Peyer's patch (tissue), 4 donors: ENCODE measurements at regions not wholly inside any gene's neighbourhood (a gene's known extent, or its start where the extent isn't known, plus 50 kb on each side); places are given as distances from the start of the nearest gene placed in this dataset.

ENCODE experiments used
- DNase-seq, 3 donors: peaks; one replicate each; pipeline ENCODE4 v3.0.0-alpha.2; 2017 to 2019
- H3K27ac ChIP-seq, 4 donors: fragments of 200-600 bp; sonication (generic); one replicate each; pipeline ENCODE4 v1.5.1; 2016 to 2019
- H3K27me3 ChIP-seq, 2 donors: fragments of 200-600 bp; sonication (generic); one replicate each; pipeline ENCODE4 v1.5.1; 2019
- H3K36me3 ChIP-seq, 3 donors: fragments of 200-600 bp; sonication (generic); one replicate each; pipeline ENCODE4 v1.5.1; 2016 to 2019
- H3K4me1 ChIP-seq, 4 donors: fragments of 200-600 bp; sonication (generic); one replicate each; pipeline ENCODE4 v1.5.1; 2016 to 2019
- H3K4me3 ChIP-seq, 4 donors: fragments of 200-600 bp; sonication (generic); 1 replicate in 3 of 4; 2 replicates in 1 of 4; pipeline ENCODE4 v1.5.1; 2016 to 2019; ENCODE audit warnings: mild to moderate bottlenecking in 1 of 4
- H3K9me3 ChIP-seq, 4 donors: fragments of 200-600 bp; sonication (generic); one replicate each; pipeline ENCODE4 v1.5.1; 2016 to 2019; ENCODE audit warnings: mild to moderate bottlenecking in 1 of 4
- CTCF ChIP-seq, 6 experiments: fragments of 450-650 bp in 4 of 6; fragments of 200-600 bp in 2 of 6; sonication (generic) in 1 of 6; IDR thresholded peaks; one replicate each; pipeline ENCODE4 v1.5.1; 2017 to 2019; ENCODE audit warnings: antibody characterized with exemption in 6 of 6, mild to moderate bottlenecking in 3 of 6, moderate library complexity in 1 of 6
- POLR2A ChIP-seq, 2 donors: fragments of 450-650 bp; IDR thresholded peaks; one replicate each; pipeline ENCODE4 v1.5.1; 2017; ENCODE audit warnings: antibody characterized with exemption in 2 of 2, mild to moderate bottlenecking in 2 of 2, moderate library complexity in 2 of 2

DNA sequence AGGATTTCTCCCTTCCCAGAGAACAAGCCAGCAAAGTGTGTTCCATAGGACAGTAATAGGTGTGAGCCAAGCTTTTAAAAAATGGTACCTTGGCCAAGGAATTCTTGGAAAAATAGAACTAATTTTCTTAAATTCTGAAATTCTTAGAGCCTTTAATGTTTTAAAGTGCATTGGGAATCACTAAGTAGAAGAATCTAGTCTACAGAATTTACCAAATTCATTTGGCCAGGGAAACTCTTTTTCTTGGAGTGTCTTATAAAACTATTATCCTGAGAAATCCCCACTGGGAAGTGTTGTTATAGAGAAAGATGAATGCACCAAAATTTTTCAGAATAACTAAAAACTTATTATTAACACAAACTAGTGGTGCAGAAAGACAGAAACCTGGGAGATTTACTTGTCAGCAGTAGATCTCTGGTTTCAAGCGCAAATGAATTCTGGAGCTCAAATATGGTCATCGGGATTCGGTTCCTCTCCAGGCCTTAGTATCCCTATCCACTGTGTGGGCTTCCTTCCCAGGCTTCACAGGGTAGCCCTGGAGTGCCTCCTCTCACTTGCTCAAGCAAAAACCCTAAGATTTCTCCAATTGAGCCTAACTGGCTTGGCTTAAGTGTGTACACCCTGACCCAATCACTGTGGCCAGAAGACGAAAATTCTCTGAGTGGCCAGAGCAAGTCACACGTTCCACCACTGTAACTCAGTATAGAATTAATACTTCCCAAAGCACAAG is 217.8 kb downstream of the CHD9NB start:
- Histone ChIP-seq H3K27ac (no peak overlapping the region), H3K36me3 (no peaks in the 10 kb centered on the region), H3K4me1 (no peaks in the 10 kb centered on the region), H3K4me3 (no peak overlapping the region), H3K9me3 (no peaks in the 10 kb centered on the region), H3K27me3 (no peaks in the 10 kb centered on the region)
- DNase-seq = no peak
- TF ChIP-seq POLR2A (IDR thresholded peaks at IDR 0.05) = no peak
- no peak for TF ChIP-seq CTCF (IDR thresholded peaks at IDR 0.05)

DNA sequence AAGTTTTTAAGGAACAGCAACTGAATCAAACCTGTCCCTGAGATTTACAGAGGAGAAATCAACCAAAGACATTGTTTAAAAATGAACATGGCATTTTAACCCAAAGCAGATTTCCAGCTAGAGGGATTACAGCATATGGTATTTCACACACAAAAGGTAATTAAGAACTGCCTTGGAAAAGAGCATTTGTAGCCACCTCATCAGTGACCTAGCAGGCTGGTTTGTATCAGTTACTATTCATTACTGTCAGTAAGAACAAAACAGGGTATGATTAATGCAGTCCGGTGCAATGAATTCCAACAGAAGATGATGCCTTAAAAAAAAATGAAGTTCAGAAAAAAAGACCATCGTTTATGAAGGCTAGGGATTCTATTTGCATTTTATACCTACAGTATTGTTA is 219.9 kb downstream of the CHD9NB start:
- H3K27me3 ChIP-seq = no peaks in the 10 kb centered on the region
- H3K27ac ChIP-seq = no peak overlapping the region
- H3K4me1 ChIP-seq = no peaks in the 10 kb centered on the region
- no peak for DNase-seq
- H3K9me3 ChIP-seq = no peaks in the 10 kb centered on the region
- H3K4me3 ChIP-seq = no peak overlapping the region
- TF ChIP-seq POLR2A (IDR thresholded peaks at IDR 0.05) = no peak
- TF ChIP-seq CTCF (IDR thresholded peaks at IDR 0.05) = no peak
- no peaks in the 10 kb centered on the region for H3K36me3 ChIP-seq

GRCh38 chr16:52827456-52827855 is 225.2 kb downstream of the CHD9NB start:
- Histone ChIP-seq H3K9me3 (no peaks in the 10 kb centered on the region), H3K4me3 (no peak overlapping the region), H3K27ac (no peak overlapping the region), H3K4me1 (no peaks in the 10 kb centered on the region), H3K36me3 (no peaks in the 10 kb centered on the region), H3K27me3 (no peaks in the 10 kb centered on the region)
- DNase-seq = no peak
- TF ChIP-seq CTCF (IDR thresholded peaks at IDR 0.05) (no peak), POLR2A (IDR thresholded peaks at IDR 0.05) (no peak)

GRCh38 chr16:52825892-52826291 is 226.8 kb downstream of the CHD9NB start:
- TF ChIP-seq POLR2A (IDR thresholded peaks at IDR 0.05) (no peak), CTCF (IDR thresholded peaks at IDR 0.05) (no peak)
- Histone ChIP-seq H3K4me3 (no peak overlapping the region), H3K36me3 (no peaks in the 10 kb centered on the region), H3K27ac (no peak overlapping the region), H3K27me3 (no peaks in the 10 kb centered on the region), H3K9me3 (no peaks in the 10 kb centered on the region), H3K4me1 (no peaks in the 10 kb centered on the region)
- DNase-seq = no peak

GRCh38 chr16:52819808-52820207 is 232.9 kb downstream of the CHD9NB start:
- Histone ChIP-seq H3K4me1 (no peaks in the 10 kb centered on the region), H3K4me3 (no peak overlapping the region), H3K27ac (no peak overlapping the region), H3K27me3 (no peaks in the 10 kb centered on the region), H3K9me3 (no peaks in the 10 kb centered on the region), H3K36me3 (no peaks in the 10 kb centered on the region)
- no peak for DNase-seq
- TF ChIP-seq CTCF (IDR thresholded peaks at IDR 0.05) = no peak
- no peak for TF ChIP-seq POLR2A (IDR thresholded peaks at IDR 0.05)

DNA sequence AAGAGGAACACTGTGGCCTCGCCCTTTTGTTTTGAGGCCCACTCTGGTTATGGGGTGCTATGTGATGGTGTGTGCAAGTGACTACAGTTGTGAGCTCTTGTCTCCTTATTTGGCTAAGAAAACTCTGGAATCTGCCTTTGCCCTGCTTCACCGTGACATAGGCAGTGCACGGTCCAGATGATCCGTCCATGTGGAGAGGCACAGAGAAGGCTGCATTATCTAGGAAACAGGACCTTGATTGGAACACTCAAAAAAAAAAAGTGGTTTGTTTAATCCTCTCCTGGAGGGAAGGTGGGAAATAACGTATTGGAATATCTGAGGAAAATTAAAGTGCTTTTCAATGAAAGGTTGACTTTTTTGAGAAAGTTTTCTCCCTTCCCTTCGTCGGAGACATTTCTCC is 233.3 kb downstream of the CHD9NB start:
- H3K27ac ChIP-seq = no peak overlapping the region
- H3K4me3 ChIP-seq = no peak overlapping the region
- H3K4me1 ChIP-seq = no peaks in the 10 kb centered on the region
- H3K36me3 ChIP-seq = no peaks in the 10 kb centered on the region
- no peak for TF ChIP-seq POLR2A (IDR thresholded peaks at IDR 0.05)
- TF ChIP-seq CTCF (IDR thresholded peaks at IDR 0.05) = no peak
- DNase-seq = no peak
- no peaks in the 10 kb centered on the region for H3K9me3 ChIP-seq
- no peaks in the 10 kb centered on the region for H3K27me3 ChIP-seq
